IMR-90 (cell line): ENCODE measurements at regions not wholly inside any gene's neighbourhood (a gene's known extent, or its start where the extent isn't known, plus 50 kb on each side); places are given as distances from the start of the nearest gene placed in this dataset.

Experiments used
- ATAC-seq: fragments of 200-7000 bp; cut with Tn5 transposase; 2 replicates; pipeline ENCODE4 v1.9.1; 2020; ENCODE audit warnings: low read depth, mild to moderate bottlenecking, moderate library complexity
- BruUV-seq: library from RNA; stranded (reverse); fragments of 400-500 nt; replicated peaks from 2 replicates; lab custom pipeline; 2021; lab: Mats Ljungman, UMichigan
- CTCF ChIA-PET: fragments of 300-600 bp; formaldehyde crosslinking; extraction: SDS; loops from one replicate; lab custom pipeline; 2021; ENCODE audit warnings: antibody characterized with exemption; lab: Yijun Ruan, JAX
- POLR2A ChIA-PET: fragments of 300-600 bp; sonication (Branson Sonifier 250); formaldehyde crosslinking; loops from one replicate; lab custom pipeline; 2022; ENCODE audit warnings: antibody characterized with exemption; ENCODE audit not compliant: unreplicated experiment; lab: Charles Lee
- DNase-seq: peaks from one replicate; pipeline ENCODE4 v3.0.0; 2013
- H2AFZ ChIP-seq: replicated peaks from 2 replicates; pipeline ENCODE3; 2013; ENCODE audit warnings: low read length, mild to moderate bottlenecking; ENCODE audit not compliant: poor library complexity
- H2AK5ac ChIP-seq: 2 replicates; pipeline ENCODE4 v1.6.1; 2013; ENCODE audit warnings: low read depth, low read length, inconsistent platforms
- H2AK9ac ChIP-seq: replicated peaks from 2 replicates; pipeline ENCODE3; 2013; ENCODE audit warnings: mild to moderate bottlenecking, low read depth, low read length, moderate library complexity; ENCODE audit not compliant: poor library complexity
- H2BK120ac ChIP-seq: 2 replicates; pipeline ENCODE4 v1.6.1; 2013; ENCODE audit warnings: low read depth, low read length, inconsistent platforms
- H2BK15ac ChIP-seq: 3 replicates; pipeline ENCODE4 v1.6.1; 2013; ENCODE audit warnings: low read depth, low read length, inconsistent platforms
- H2BK20ac ChIP-seq: 2 replicates; pipeline ENCODE4 v1.6.1; 2013; ENCODE audit warnings: low read depth, mild to moderate bottlenecking, inconsistent platforms, low read length, moderate library complexity
- H2BK5ac ChIP-seq: 2 replicates; pipeline ENCODE4 v1.6.1; 2013; ENCODE audit warnings: mild to moderate bottlenecking, low read depth, low read length, inconsistent platforms; ENCODE audit not compliant: poor library complexity, severe bottlenecking
- H3K14ac ChIP-seq: replicated peaks from 2 replicates; pipeline ENCODE4 v1.6.1; 2013; ENCODE audit warnings: low read depth, low read length, inconsistent platforms
- H3K18ac ChIP-seq: 2 replicates; pipeline ENCODE4 v1.6.1; 2013; ENCODE audit warnings: low read depth, low read length, control low read depth
- H3K23ac ChIP-seq: 2 replicates; pipeline ENCODE4 v1.6.1; 2013; ENCODE audit warnings: low read depth, low read length, inconsistent platforms
- H3K27ac ChIP-seq: 2 replicates; pipeline ENCODE4 v1.5.1; 2013; ENCODE audit warnings: mild to moderate bottlenecking, control low read depth, low read length; ENCODE audit not compliant: insufficient read depth
- H3K27me3 ChIP-seq: 2 replicates; pipeline ENCODE4 v1.6.1; 2013; ENCODE audit warnings: low read length; ENCODE audit not compliant: control insufficient read depth, insufficient read depth
- H3K36me3 ChIP-seq: 2 replicates; pipeline ENCODE4 v1.6.1; 2013; ENCODE audit warnings: low read length, mixed read lengths; ENCODE audit not compliant: control insufficient read depth, insufficient read depth
- H3K4ac ChIP-seq: 2 replicates; pipeline ENCODE4 v1.6.1; 2013; ENCODE audit warnings: low read depth, low read length, inconsistent platforms
- H3K4me1 ChIP-seq: 2 replicates; pipeline ENCODE4 v1.6.1; 2013; ENCODE audit warnings: low read length, mixed read lengths; ENCODE audit not compliant: control insufficient read depth, insufficient read depth
- H3K4me2 ChIP-seq: 2 replicates; pipeline ENCODE4 v1.6.1; 2013; ENCODE audit warnings: low read depth, mild to moderate bottlenecking, control low read depth, low read length, moderate library complexity
- H3K4me3 ChIP-seq: 2 replicates; pipeline ENCODE4 v1.5.1; 2013; ENCODE audit warnings: low read depth, mild to moderate bottlenecking, control low read depth, low read length, moderate library complexity; ENCODE audit not compliant: insufficient read depth
- H3K56ac ChIP-seq: 2 replicates; pipeline ENCODE4 v1.6.1; 2013; ENCODE audit warnings: low read length, inconsistent platforms; ENCODE audit not compliant: insufficient read depth; ENCODE audit errors: extremely low read depth
- H3K79me1 ChIP-seq, 2 experiments: 2 replicates each; pipeline ENCODE4 v1.6.1; 2013; ENCODE audit warnings: low read length in 2 of 2, inconsistent platforms in 1 of 2, low read depth in 1 of 2
- H3K9ac ChIP-seq: 2 replicates; pipeline ENCODE4 v1.6.1; 2013; ENCODE audit warnings: low read depth, low read length, control low read depth
- H3K9me1 ChIP-seq: 2 replicates; pipeline ENCODE4 v1.6.1; 2013; ENCODE audit warnings: low read length, inconsistent platforms; ENCODE audit not compliant: insufficient read depth
- H3K9me3 ChIP-seq: 2 replicates; pipeline ENCODE4 v1.6.1; 2013; ENCODE audit warnings: low read length; ENCODE audit not compliant: control insufficient read depth, insufficient read depth
- H4K20me1 ChIP-seq: 2 replicates; pipeline ENCODE4 v1.6.1; 2013; ENCODE audit warnings: low read length, inconsistent platforms; ENCODE audit not compliant: insufficient read depth
- H4K5ac ChIP-seq: 2 replicates; pipeline ENCODE4 v1.6.1; 2013; ENCODE audit warnings: mild to moderate bottlenecking, low read depth, low read length, control low read depth
- H4K8ac ChIP-seq, 2 experiments: 2 replicates each; pipeline ENCODE4 v1.6.1; 2013; ENCODE audit warnings: low read depth in 2 of 2, low read length in 2 of 2, control low read depth in 1 of 2, inconsistent platforms in 1 of 2
- H4K91ac ChIP-seq: 2 replicates; pipeline ENCODE4 v1.6.1; 2013; ENCODE audit warnings: low read depth, low read length, inconsistent platforms; ENCODE audit not compliant: insufficient read depth
- CEBPB ChIP-seq: IDR thresholded peaks from 2 replicates; pipeline ENCODE4 v1.6.1; 2012; ENCODE audit warnings: low read depth, low read length, improper control_type of control experiment
- MAFK ChIP-seq: IDR thresholded peaks from 2 replicates; pipeline ENCODE4 v1.6.1; 2012; ENCODE audit warnings: low read depth, low read length, improper control_type of control experiment
- MAZ ChIP-seq: IDR thresholded peaks from 2 replicates; pipeline ENCODE4 v1.6.1; 2012; ENCODE audit warnings: low read depth, mild to moderate bottlenecking, low read length, improper control_type of control experiment, moderate library complexity, borderline replicate concordance
- NFE2L2 ChIP-seq: fragments of 150-350 bp; IDR thresholded peaks from 2 replicates; pipeline ENCODE4 v1.6.1; 2016; ENCODE audit warnings: low read depth, mild to moderate bottlenecking, low read length
- POLR2A ChIP-seq: IDR thresholded peaks from 2 replicates; pipeline ENCODE4 v1.6.1; 2012; ENCODE audit warnings: mild to moderate bottlenecking, low read depth, low read length
- RAD21 ChIP-seq: IDR thresholded peaks from 2 replicates; pipeline ENCODE4 v1.6.1; 2012; ENCODE audit warnings: low read length, improper control_type of control experiment
- RCOR1 ChIP-seq: IDR thresholded peaks from 2 replicates; pipeline ENCODE4 v1.6.1; 2012; ENCODE audit warnings: mild to moderate bottlenecking, low read length, improper control_type of control experiment; ENCODE audit not compliant: insufficient replicate concordance
- SMC3 ChIP-seq: fragments of 150-350 bp; IDR thresholded peaks from 2 replicates; pipeline ENCODE4 v1.6.1; 2016; ENCODE audit warnings: low read depth, mild to moderate bottlenecking, antibody characterized with exemption, low read length, moderate library complexity
- USF2 ChIP-seq: fragments of 150-350 bp; IDR thresholded peaks from 2 replicates; pipeline ENCODE4 v1.6.1; 2017; ENCODE audit warnings: mild to moderate bottlenecking, antibody characterized with exemption, low read length, low read depth
- WGBS, 2 experiments: methylation state at CpG; one replicate each; pipeline versions ENCODE4 v1.1.5 to v1.1.7; 2013; ENCODE audit warnings: missing lambda C conversion rate in 2 of 2; ENCODE audit not compliant: insufficient read length in 1 of 2; ENCODE audit errors: extremely low coverage in 2 of 2; 5-methylcytosine and 5-hydroxymethylcytosine counted together
- dilution Hi-C: fragments of 300-500 bp; cut with HindIII; formaldehyde crosslinking; loops from one replicate; pipeline ENCODE4 v1.14.3; 2018; ENCODE audit warnings: low sequenced_read_pairs; ENCODE audit not compliant: unreplicated experiment
- in situ Hi-C: fragments of 300-500 bp; cut with MboI; formaldehyde crosslinking; loops from 3 replicates; pipeline ENCODE4 v1.14.3; 2019; ENCODE audit warnings: low sequenced_read_pairs, inconsistent platforms, mixed read lengths
- intact Hi-C: fragments of 100-400 bp; cut with micrococcal nuclease; formaldehyde crosslinking; loops from 2 replicates; pipeline ENCODE4 v1.10.0; 2022

- peaks cover 6% of the 10 kb centered on the region for H3K9me3 ChIP-seq
- in situ Hi-C loops, result no loop called here
- no peaks in the 10 kb centered on the region for H3K27me3 ChIP-seq
- ChIA-PET POLR2A (no interaction called here), CTCF (no interaction called here)
- no peaks in the 10 kb centered on the region for H4K20me1 ChIP-seq
- H3K56ac ChIP-seq, result no peak overlapping the region
- no peak for DNase-seq
- H2AFZ ChIP-seq, result no peak overlapping the region
- no peak overlapping the region for H3K27ac ChIP-seq
- no peaks in the 10 kb centered on the region for H3K79me1 ChIP-seq
- H3K36me3 ChIP-seq, result no peaks in the 10 kb centered on the region
- no peak overlapping the region for H3K4me3 ChIP-seq
- no peaks in the 10 kb centered on the region for H3K9me1 ChIP-seq
- H3K9ac ChIP-seq, result no peak overlapping the region
- H2BK20ac ChIP-seq, result no peak overlapping the region
- TF ChIP-seq SMC3 (no peak), RAD21 (no peak), NFE2L2 (no peak), POLR2A (no peak), MAFK (no peak), MAZ (no peak), RCOR1 (no peak), USF2 (no peak), CEBPB (no peak)
- intact Hi-C loops, result no loop called here
- no peak overlapping the region for H3K4ac ChIP-seq
- no peak overlapping the region for H2BK120ac ChIP-seq
- no TSS peak for BruUV-seq
- no peak overlapping the region for H2AK5ac ChIP-seq
- no peak overlapping the region for H3K18ac ChIP-seq
- ATAC-seq, result no peak
- no peak overlapping the region for H3K23ac ChIP-seq
- no peak overlapping the region for H2BK15ac ChIP-seq
- no peak overlapping the region for H3K14ac ChIP-seq
- no peak overlapping the region for H4K91ac ChIP-seq
- H4K5ac ChIP-seq, result no peak overlapping the region
- no CpG with 5 or more reads among the region's 3 CpGs for WGBS, 2 experiments
- no peak overlapping the region for H2BK5ac ChIP-seq
- H2AK9ac ChIP-seq, result no peak overlapping the region
- dilution Hi-C loops, result no loop called here
- no peak overlapping the region for H4K8ac ChIP-seq
- no peak overlapping the region for H3K4me2 ChIP-seq
- H3K4me1 ChIP-seq, result no peaks in the 10 kb centered on the region
Observed at GRCh38 chr2:139241286-139241685, 461.1 kb upstream of the NXPH2 start.
